GM12872 (cell line): ENCODE measurements at regions not wholly inside any gene's neighbourhood (a gene's known extent, or its start where the extent isn't known, plus 50 kb on each side); places are given as distances from the start of the nearest gene placed in this dataset.

ENCODE experiments used
- CTCF ChIP-seq: IDR thresholded peaks from 3 replicates; pipeline ENCODE4 v1.5.1; 2011; ENCODE audit warnings: low read depth, mild to moderate bottlenecking, low read length, moderate library complexity; ENCODE audit not compliant: insufficient read depth

- TF ChIP-seq CTCF: no peak
Observed at GRCh38 chr18:11271954-11272353, 122.6 kb upstream of the PIEZO2 start.

GRCh38 chr18:11269257-11269656, 119.9 kb upstream of the PIEZO2 start:
- no peak for TF ChIP-seq CTCF

GRCh38 chr18:11268741-11269233, 119.4 kb upstream of the PIEZO2 start:
- no peak for TF ChIP-seq CTCF

GRCh38 chr18:11268153-11268552, 118.8 kb upstream of the PIEZO2 start:
- no peak for TF ChIP-seq CTCF

- TF ChIP-seq CTCF: no peak
Observed at GRCh38 chr18:11266781-11267480, 117.6 kb upstream of the PIEZO2 start.

- TF ChIP-seq CTCF: no peak
Observed at GRCh38 chr18:11261486-11261885, 112.1 kb upstream of the PIEZO2 start.

GRCh38 chr18:11260961-11261461, 111.6 kb upstream of the PIEZO2 start:
- no peak for TF ChIP-seq CTCF
